GM12878 (cell line): ENCODE measurements at regions not wholly inside any gene's neighbourhood (a gene's known extent, or its start where the extent isn't known, plus 50 kb on each side); places are given as distances from the start of the nearest gene placed in this dataset.

ENCODE experiments used
- CREB1 ChIP-seq: IDR thresholded peaks from 2 replicates; pipeline ENCODE4 v1.6.1; 2012; ENCODE audit warnings: low read depth, mild to moderate bottlenecking, inconsistent platforms
- CTCF ChIP-seq, 3 experiments: IDR thresholded peaks in 2 of 3; conservative IDR thresholded peaks in 1 of 3; 2 replicates each; pipeline ENCODE4 v1.5.1; 2011; ENCODE audit warnings: low read depth in 3 of 3, low read length in 3 of 3, mild to moderate bottlenecking in 3 of 3, control low read depth in 2 of 3, moderate library complexity in 2 of 3, inconsistent platforms in 1 of 3, mixed read lengths in 1 of 3; ENCODE audit not compliant: control insufficient read depth in 2 of 3, insufficient read depth in 1 of 3; ENCODE audit errors: extremely low read depth in 1 of 3
- PAX5 ChIP-seq: IDR thresholded peaks from 2 replicates; pipeline ENCODE4 v1.6.1; 2011; ENCODE audit warnings: low read depth, low read length, borderline replicate concordance
- POU2F2 ChIP-seq: IDR thresholded peaks from 3 replicates; pipeline ENCODE4 v1.6.1; 2011; ENCODE audit warnings: low read depth, mild to moderate bottlenecking, low read length, borderline replicate concordance
- RFX5 ChIP-seq: IDR thresholded peaks from 2 replicates; pipeline ENCODE4 v1.6.1; 2011; ENCODE audit warnings: low read depth, low read length, improper control_type of control experiment
- ZNF24 ChIP-seq: fragments of 450-650 bp; IDR thresholded peaks from 2 replicates; pipeline ENCODE4 v1.6.1; 2017; ENCODE audit warnings: antibody characterized with exemption, mild to moderate bottlenecking
- TF ChIP-seq, protein P1 (sequence below): IDR thresholded peaks from 2 replicates; pipeline ENCODE4 v1.6.1; 2012; ENCODE audit warnings: mild to moderate bottlenecking, low read depth, low read length
- TF ChIP-seq, protein P2 (sequence below): fragments of 450-650 bp; IDR thresholded peaks from 2 replicates; pipeline ENCODE4 v1.6.1; 2017; ENCODE audit warnings: mild to moderate bottlenecking, low read depth, inconsistent platforms; ENCODE audit not compliant: poor library complexity, severe bottlenecking

- TF ChIP-seq, protein P1, sequence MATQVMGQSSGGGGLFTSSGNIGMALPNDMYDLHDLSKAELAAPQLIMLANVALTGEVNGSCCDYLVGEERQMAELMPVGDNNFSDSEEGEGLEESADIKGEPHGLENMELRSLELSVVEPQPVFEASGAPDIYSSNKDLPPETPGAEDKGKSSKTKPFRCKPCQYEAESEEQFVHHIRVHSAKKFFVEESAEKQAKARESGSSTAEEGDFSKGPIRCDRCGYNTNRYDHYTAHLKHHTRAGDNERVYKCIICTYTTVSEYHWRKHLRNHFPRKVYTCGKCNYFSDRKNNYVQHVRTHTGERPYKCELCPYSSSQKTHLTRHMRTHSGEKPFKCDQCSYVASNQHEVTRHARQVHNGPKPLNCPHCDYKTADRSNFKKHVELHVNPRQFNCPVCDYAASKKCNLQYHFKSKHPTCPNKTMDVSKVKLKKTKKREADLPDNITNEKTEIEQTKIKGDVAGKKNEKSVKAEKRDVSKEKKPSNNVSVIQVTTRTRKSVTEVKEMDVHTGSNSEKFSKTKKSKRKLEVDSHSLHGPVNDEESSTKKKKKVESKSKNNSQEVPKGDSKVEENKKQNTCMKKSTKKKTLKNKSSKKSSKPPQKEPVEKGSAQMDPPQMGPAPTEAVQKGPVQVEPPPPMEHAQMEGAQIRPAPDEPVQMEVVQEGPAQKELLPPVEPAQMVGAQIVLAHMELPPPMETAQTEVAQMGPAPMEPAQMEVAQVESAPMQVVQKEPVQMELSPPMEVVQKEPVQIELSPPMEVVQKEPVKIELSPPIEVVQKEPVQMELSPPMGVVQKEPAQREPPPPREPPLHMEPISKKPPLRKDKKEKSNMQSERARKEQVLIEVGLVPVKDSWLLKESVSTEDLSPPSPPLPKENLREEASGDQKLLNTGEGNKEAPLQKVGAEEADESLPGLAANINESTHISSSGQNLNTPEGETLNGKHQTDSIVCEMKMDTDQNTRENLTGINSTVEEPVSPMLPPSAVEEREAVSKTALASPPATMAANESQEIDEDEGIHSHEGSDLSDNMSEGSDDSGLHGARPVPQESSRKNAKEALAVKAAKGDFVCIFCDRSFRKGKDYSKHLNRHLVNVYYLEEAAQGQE: no peak
- no peak for TF ChIP-seq CTCF (IDR thresholded peaks at IDR 0.05 in 2 of 3, conservative IDR thresholded peaks at IDR 0.05 in 1 of 3; ENCODE audit: control insufficient read depth in 2 of 3, extremely low read depth in 1 of 3, insufficient read depth in 1 of 3, low read depth in 3 of 3, low read length in 3 of 3)
- no peak for TF ChIP-seq POU2F2
- TF ChIP-seq, protein P2, sequence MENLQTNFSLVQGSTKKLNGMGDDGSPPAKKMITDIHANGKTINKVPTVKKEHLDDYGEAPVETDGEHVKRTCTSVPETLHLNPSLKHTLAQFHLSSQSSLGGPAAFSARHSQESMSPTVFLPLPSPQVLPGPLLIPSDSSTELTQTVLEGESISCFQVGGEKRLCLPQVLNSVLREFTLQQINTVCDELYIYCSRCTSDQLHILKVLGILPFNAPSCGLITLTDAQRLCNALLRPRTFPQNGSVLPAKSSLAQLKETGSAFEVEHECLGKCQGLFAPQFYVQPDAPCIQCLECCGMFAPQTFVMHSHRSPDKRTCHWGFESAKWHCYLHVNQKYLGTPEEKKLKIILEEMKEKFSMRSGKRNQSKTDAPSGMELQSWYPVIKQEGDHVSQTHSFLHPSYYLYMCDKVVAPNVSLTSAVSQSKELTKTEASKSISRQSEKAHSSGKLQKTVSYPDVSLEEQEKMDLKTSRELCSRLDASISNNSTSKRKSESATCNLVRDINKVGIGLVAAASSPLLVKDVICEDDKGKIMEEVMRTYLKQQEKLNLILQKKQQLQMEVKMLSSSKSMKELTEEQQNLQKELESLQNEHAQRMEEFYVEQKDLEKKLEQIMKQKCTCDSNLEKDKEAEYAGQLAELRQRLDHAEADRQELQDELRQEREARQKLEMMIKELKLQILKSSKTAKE: no peak
- TF ChIP-seq ZNF24: no peak
- no peak for TF ChIP-seq CREB1
- no peak for TF ChIP-seq PAX5
- no peak for TF ChIP-seq RFX5
These were observed 268.6 kb downstream of the CYRIA start for GRCh38 chr2:16396986-16397385.
